GM19452 (cell line): ENCODE measurements at regions not wholly inside any gene's neighbourhood (a gene's known extent, or its start where the extent isn't known, plus 50 kb on each side); places are given as distances from the start of the nearest gene placed in this dataset.
"Not testable (repeated sequence)": the region's sequence is repeated elsewhere in the genome, so short reads cannot be mapped to it uniquely, and the experiment has no call there.

Experiments used
- ATAC-seq: cut with Tn5 transposase; IDR thresholded peaks from one replicate; pipeline ENCODE4 v1.9.1; 2021; ENCODE audit not compliant: unreplicated experiment

DNA sequence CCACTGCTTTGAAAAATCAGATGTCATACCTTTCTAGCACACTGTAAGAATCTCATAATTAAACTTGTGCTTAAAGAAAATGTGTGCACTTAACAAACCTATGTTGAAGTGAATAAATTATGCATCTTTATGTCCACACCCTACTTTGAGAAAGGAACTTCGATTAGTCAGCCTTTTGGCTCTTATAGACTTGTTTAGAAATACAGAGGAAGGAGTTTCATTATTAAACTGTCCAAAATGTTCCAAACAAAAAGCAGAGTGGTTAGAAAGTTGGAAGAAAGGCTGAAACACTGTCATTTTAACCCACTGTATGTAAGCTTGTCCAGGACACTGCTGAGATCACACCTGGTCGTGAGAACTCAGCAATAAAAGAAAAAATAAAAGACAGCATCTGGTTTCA is 863.2 kb upstream of the CHORDC1 start:
- ATAC-seq: no peak

DNA sequence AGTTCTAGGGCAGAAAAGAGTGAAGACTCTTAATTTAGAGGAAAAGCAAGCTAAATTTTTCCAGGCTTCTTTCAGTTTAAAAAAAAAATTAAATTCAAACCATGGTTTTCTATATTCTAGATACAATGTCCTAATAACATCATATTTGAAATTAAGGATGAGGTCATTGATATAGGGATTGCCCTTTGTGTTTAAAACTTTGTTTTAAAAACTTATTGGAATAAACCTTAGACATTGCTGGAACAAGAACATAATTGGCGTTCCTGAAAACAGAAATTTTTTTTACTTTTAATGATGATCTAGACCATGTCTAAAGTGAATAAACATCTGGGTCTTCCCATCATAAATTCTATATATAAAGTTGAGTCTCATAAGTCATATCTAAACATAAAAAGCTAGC is 859.4 kb upstream of the CHORDC1 start:
- no peak for ATAC-seq

DNA sequence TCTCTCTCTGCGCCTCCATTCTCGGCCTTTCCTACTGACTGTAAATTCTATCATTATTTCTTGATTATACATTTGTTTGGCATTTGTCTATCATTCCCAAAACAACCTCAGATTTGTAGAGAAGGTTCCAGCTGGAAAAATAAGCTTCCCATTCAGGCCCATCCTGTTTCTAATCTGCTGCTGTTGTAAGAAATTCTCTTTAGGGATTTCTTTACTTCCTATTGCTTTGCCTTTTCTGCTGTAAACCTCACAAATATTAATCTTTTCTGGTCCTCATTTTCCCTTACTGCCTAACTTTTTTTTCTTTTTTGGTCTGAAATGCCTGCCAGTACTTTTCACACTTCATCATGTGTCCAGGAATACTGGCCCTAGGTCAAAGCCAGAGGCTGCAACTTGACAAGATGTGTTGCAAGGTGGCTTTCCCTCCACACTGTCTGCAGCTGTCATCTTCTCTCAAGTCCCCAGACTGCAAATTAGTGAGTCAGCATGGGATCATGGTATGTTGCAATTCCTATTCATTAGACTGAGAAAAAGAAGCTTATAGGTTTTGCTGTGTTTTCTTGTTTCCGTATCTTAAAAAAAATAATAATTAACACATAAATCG is 858.7 kb upstream of the CHORDC1 start:
- no peak for ATAC-seq

DNA sequence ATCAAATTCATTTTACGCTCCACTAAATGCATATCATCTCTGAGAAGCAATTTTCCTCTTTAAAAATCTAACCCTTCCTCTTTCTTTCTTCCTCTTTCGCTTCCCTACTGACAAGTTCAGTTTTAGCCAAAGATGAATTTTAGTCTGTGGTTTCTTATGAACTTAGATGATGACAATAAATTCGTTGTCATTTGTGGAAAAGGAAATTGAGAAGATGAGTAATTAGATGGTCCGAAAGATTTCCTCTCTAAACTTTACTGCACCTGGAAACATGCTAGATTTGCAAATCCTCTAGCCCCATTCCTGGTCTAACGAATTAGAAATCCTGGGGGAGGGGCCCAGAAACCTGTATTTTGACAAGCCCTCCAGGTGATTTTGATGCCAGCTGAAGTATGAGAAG is 855.4 kb upstream of the CHORDC1 start:
- no peak for ATAC-seq

DNA sequence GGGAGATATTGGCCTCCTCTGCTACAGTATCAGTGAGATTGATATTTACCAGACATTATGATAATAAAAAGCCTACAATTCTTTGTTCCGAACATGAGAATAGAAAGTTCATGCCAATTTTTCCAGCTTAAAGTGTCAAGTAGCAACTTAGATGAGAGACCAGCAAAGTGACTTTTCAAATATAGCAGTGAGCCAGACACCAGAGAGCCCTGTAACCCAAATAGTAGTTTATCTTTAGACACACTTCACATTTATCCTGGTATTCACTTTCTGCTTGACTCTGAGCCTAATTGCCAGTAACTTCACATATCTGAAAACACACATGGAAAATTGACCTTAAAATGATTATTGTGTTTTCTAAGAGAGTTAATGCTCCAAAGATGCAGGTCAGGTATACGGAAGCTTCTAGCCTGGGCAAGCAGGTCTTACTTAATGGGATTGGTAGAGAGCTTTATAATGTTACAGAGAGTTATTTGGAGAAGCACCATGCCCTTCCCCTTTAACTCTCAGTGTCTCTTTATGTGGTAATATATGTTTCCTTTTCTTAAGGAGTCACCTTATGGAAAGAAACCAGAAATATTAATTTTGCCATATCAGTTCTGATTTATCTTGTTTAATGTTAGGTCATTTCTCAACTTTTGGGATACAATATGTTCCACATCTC is 852.3 kb upstream of the CHORDC1 start:
- ATAC-seq: no peak

DNA sequence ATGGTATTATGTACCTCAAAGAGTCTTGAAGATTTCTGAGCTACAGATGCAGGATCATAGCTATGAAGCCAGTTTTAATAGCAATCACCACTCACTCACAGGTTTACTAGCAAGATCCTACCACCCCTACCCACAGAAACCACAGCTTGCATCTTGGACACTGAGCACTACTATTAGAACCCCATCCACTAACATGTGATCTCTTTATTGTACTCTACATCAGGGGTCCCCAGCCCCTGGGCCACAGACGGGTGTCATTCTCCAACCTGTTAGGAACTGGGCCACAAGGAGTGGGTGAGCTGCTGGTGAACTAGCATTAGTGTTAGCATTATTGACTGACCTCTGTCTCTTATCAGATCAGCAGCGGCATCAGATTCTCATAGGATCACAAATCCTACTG is 844.8 kb upstream of the CHORDC1 start:
- no peak for ATAC-seq

DNA sequence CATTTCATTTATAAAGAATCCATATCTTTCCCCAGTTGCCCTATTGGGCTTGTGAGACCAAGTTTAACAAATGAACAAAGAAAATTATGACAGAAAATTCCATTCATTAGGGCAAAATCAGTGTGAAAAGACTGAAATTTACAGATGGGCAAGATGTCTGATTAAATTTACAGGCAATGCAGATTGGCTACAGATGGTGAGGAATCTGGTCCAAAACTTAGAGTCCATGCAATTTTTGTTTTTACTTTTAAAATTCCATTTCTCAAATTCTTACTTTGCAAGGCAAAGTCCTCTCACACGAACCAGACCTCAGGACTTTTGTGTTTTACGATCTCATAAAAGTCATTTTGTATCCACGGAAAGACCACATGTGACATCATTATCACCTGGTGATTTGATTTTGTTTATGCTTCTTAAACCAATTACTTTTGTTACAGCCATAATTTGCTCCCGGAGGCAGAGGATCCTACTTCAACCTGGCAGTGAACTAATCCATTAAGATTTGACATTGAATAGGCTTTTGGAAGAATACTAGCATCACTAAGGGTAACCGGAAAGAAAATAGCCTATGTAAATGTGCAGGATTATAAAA is 843.7 kb upstream of the CHORDC1 start:
- ATAC-seq: no peak

DNA sequence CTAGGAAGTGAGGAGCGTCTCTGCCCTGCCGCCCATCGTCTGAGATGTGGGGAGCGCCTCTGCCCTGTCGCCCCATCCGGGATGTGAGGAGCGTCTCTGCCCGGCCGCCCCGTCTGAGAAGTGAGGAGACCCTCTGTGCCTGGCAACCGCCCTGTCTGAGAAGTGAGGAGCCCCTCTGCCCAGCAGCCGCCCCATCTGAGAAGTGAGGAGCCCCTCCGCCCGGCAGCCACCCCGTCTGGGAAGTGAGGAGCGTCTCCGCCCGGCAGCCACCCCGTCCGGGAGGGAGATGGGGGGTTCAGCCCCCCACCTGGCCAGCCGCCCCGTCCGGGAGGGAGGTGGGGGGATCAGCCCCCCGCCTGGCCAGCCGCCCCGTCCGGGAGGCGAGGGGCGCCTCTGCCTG is 840.5 kb upstream of the CHORDC1 start:
- ATAC-seq: not testable (repeated sequence)

DNA sequence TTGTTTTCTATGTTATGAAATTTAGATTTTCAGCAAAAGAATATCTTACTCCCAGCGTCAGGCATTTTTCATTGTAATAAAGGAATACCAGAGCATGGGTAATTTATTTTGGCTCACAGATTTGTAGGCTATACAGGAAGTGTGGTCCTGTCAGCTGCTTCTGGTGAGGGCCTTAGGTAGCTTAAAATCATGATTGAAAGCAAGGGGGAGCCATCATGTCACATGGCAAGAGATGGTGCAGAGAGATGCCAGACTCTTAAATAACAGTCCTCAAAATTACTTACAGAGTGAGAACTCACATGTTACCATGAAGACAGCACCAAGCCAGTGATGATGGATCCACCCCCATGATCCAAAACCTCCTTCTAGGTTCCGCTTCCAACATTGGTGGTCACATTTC is 825.0 kb upstream of the CHORDC1 start:
- no peak for ATAC-seq

DNA sequence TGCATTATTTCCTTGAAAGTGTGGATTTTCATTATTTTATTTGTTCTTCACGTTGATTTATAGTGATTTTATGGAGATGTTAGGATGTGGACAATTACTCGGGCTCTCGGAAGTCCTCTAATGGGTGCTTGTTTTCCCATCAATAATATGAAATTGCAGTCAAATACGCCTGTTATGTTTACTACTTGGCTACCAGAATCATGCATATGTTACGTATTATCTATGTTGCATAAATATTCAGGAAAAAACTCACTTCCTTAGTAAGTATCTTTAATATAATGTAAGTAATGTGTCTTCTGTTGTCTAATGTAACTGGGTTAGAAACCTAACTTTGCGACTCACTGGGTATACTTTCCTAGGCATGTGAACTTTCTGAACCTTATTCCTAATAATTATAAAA is 823.4 kb upstream of the CHORDC1 start:
- ATAC-seq: no peak

DNA sequence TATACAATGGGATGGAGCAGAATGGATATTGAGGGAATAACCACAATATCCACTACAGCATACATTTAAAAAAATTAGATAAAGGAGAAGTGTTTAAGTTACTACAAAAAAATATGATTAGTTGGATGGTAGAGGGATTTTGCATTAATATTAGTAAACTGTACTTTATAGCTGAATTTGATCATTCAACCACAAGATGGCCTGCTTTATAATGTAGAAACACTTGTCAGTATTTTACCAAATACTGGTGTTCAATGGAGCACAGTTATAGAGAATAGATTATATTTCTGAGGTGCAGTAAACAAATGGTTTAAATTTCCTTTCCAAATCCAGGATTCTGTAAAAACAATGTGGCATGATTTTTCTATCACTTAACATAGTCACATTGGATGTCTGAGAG is 818.8 kb upstream of the CHORDC1 start:
- ATAC-seq: no peak

DNA sequence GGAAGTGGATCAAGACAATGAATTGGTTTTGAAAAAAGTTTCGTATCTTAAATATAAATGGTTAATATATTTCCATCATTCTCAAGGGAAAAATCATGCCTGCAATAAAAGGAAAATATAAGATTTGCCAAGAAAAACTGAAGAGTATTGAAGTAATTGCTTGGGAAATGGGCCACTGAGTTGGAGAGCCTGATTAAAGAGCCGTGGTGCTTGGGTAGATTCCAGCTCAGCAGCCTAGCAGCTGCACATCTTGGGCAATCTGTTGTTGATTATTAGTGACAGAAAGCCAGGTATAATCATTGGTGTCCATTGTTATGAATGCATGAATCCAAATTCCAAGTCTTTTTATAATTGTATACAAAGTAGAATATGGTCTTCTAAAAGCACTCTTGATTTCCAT is 800.9 kb upstream of the CHORDC1 start:
- ATAC-seq: no peak

DNA sequence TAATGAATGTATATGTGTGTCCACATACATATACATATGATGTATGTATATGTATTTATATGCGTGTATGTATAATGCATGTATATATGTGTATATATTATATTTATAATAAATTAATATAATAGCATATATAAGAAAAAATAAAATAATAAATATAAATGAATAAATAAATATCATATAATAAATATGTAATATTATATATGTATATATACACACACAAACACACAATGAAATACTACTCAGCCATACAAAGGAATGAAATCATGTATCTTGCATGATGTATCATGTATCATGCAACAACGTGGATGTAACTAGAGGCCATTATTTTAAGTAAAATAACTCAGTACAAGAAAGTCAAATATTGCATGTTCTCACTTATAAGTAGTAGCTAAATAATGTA is 788.7 kb upstream of the CHORDC1 start:
- ATAC-seq: no peak

DNA sequence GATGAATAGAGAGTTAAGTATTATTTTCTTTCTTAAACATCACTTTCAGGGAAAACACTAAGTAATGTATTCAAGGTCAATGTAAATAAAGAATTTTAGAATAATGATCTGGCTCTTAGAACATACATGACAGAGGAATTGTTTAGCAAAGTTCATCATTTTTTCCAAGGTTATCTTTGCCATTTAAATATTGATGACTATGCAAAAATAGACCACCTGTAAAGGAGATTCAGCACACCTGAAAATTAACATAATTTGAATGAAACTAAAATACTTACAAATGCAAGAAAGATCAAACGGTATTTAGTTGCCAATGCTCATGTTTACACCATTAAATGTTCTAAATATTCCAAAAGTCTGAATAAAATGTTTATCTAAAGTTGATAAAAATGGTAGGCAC is 782.6 kb upstream of the CHORDC1 start:
- no peak for ATAC-seq

DNA sequence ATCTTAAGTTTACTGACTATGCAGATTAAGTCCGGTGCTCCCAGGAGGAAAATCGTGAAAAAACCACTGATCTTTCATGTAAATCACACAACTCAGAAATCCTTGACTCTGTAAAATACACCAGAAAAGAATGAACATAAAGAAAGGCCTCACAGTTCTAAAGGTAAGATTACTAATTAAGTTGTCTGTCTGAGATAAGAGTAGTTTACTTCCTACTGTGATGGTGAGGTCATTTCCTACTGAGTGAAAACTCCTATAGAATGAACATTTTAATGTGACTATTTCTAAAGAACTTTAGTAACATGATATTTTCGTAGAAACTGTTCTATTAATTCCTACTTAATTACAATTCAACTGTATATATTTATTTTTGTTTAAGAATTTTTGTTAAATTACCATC is 774.4 kb upstream of the CHORDC1 start:
- ATAC-seq: no peak

DNA sequence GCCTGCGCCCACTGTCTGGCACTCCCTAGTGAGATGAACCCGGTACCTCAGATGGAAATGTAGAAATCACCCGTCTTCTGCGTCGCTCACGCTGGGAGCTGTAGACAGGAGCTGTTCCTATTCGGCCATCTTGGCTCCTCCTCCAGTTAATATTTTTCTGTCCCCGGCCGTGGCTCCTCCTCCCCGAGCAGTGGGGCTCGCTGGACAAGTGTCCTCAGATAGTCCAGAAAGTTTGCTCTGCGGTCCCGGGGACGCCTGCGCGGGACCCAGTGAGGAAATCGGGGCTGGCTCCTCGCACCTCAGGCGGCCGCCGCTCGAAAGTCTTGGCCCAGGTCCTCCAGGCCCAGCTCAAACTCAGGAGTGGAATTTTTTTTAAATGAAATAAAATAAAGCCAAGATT is 749.3 kb upstream of the CHORDC1 start:
- not testable (repeated sequence) for ATAC-seq

DNA sequence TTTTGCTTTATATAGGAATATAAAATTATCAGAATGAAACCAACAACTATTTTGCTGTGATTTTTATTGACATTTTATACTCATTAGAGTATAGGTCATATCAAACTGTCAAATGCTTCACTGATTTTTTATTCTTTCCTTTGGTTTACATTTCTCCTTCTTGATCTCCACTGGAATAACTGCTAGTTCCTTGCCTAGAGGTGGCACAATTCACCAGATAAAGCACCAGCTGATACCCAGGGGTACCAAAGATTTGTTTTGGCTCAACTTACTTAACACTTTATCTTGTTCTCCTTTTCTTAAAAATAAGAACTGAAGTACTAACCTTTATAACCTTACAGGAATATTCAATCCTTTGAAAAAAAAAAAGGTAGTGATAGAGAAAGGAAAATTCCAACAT is 725.1 kb upstream of the CHORDC1 start:
- ATAC-seq: no peak

DNA sequence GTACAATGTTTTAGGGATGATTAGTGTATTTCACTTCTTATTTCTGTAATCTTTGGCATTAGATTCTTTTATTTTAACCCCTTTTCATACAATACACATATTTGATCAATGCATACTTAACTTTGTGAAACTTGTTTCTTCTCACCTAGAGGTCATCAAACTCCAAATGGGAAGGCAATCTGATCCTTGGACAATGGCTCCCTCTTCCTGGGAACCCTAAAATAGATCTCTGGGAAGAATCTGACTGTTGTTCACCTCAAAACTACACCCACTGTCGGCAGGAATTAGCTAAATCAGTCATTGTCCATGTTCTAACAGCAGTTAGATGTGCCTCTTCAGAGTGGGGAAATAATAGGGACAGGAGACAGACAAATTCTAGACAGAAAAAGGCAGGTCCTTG is 707.4 kb upstream of the CHORDC1 start:
- no peak for ATAC-seq

DNA sequence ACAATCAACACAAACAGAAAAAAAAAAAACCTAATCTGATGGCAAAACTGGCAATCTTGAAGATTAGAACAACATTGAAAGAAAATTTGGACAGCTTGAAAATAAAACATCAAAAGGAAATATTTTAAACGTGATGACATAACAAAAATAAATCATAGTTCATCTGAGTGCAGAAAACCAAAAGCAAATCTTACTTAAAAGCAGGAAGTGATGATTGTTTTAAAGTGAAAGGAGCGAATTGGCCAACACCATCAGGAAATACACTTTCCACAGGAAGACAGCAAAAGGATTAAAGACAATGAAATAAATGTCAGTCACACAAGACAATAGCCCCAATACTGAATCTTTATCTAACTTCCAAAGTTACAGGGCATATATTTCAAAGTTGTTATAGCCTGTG is 696.5 kb upstream of the CHORDC1 start:
- no peak for ATAC-seq

DNA sequence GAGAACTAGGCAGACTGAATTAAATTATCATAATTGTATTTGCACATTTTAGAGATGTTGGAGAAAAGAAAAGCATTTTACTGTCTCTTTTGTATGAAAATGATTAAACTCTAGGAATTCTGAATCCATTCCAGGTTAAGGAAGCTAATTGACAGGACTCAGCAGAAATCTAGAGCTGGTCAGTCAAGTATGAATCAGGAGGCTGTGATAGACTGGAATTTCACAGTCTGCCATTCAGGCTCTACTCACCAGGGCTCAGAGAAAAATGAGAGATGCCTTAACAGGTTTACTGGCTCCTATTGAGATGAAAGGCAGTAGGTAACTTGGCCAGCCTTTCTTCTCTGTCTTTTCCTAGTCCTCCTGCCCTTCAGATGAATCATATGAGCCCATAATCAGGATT is 693.9 kb upstream of the CHORDC1 start:
- no peak for ATAC-seq

DNA sequence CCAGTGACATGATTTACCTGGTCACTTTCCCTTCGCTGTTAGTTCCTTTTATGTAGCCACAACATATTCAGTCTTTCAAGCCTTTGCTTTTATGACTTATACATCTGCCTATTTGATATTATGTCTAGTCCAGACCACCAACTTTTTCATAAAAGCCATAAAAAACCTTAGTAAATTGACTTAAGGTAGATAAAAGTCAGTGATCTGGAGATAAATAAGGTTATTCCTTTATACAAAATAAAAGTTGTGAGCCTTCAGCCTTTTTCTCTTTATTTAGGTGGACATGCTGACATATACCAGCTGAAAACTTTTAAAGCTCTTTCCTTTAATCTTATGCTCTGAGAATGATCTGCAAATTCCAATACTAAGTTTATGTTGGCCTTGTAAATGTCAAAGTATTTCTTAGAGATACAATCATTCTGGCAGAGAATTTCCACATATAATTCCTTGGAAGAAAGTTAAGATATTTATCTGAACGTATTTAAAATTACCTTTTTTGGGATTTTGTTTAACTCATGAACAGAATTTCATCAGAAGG is 690.4 kb upstream of the CHORDC1 start:
- ATAC-seq: no peak

DNA sequence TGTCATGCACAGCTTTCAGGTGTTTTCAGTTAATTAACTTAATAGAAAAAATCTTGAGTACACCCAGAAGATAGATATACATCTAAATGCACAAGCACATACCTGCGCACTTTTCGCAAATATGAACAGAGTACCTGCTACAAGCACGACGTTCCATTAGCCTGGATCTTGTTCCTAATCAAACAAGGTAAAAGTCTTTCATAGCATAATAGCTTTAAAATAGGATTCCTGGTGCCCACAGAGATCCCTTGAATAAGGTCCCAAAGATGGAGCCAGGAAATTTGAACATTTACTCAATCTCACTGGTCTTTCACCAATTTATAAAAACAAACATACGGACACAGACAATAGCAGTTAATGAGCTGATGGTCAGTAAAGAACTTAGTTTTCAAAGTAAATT is 689.8 kb upstream of the CHORDC1 start:
- ATAC-seq: no peak

DNA sequence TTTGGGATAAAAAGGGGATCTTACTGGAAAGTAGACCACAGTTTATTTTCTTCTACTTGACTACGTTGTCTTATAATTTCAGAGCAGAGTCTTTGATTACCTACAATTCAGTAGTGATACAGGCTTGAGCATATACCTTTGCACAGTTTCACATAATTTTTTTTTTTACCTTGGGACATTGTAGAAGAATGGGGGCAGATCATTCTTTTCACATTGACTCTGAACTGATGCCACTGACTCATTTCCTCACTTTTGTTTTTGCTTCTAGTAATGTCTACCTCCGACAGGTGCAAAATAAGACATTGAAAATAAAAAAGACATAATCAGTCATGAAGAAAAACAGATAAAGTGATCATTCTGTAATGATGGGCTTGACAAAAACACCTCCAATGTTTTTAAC is 688.3 kb upstream of the CHORDC1 start:
- no peak for ATAC-seq
